ENCODE measurements at regions not wholly inside any gene's neighbourhood (a gene's known extent, or its start where the extent isn't known, plus 50 kb on each side); places are given as distances from the start of the nearest gene placed in this dataset.
"Not testable (repeated sequence)": the region's sequence is repeated elsewhere in the genome, so short reads cannot be mapped to it uniquely, and the experiment has no call there.

- Histone ChIP-seq H3K4me1 (ENCODE audit: insufficient read depth) (no peaks in the 10 kb centered on the region), H3K4me3 (no peak overlapping the region), H3K27me3 (no peaks in the 10 kb centered on the region), H3K36me3 (no peaks in the 10 kb centered on the region), H3K9me3 (no peaks in the 10 kb centered on the region), H3K27ac (no peak overlapping the region)
- no peak for TF ChIP-seq POLR2A (IDR thresholded peaks at IDR 0.05)
- DNase-seq: no peak
- 75 to 80% (median 77%) methylated on average over 3 of the region's 3 CpGs for WGBS, 3 donors
- intact Hi-C loops (cut with DNase I): no loop called here
Measured at GRCh38 chr4:144421839-144422565, 224.0 kb upstream of the HHIP start.

- Histone ChIP-seq H3K27me3 (no peaks in the 10 kb centered on the region), H3K9me3 (no peaks in the 10 kb centered on the region), H3K36me3 (no peaks in the 10 kb centered on the region), H3K4me3 (no peak overlapping the region), H3K4me1 (ENCODE audit: insufficient read depth) (no peaks in the 10 kb centered on the region), H3K27ac (no peak overlapping the region)
- DNase-seq: no peak
- TF ChIP-seq EP300 (IDR thresholded peaks at IDR 0.05): no peak
- intact Hi-C loops (cut with DNase I): no loop called here
Measured at GRCh38 chr4:144423930-144424329, 222.0 kb upstream of the HHIP start.

GRCh38 chr4:144426023-144426422 is 219.9 kb upstream of the HHIP start:
- H3K36me3 ChIP-seq; H3K27me3 ChIP-seq; H3K4me3 ChIP-seq; DNase-seq; H3K27ac ChIP-seq; H3K4me1 ChIP-seq (ENCODE audit: insufficient read depth); intact Hi-C loops (cut with DNase I); H3K9me3 ChIP-seq: not testable (repeated sequence)
- 94 to 96% (median 96%) methylated on average over 11 of the region's 11 CpGs for WGBS, 3 donors

- 87 to 92% (median 89%) methylated on average over 3 of the region's 3 CpGs for WGBS, 3 donors
- no peak overlapping the region for H3K4me3 ChIP-seq
- no peaks in the 10 kb centered on the region for H3K36me3 ChIP-seq
- no peaks in the 10 kb centered on the region for H3K4me1 ChIP-seq (ENCODE audit: insufficient read depth)
- H3K27ac ChIP-seq: no peak overlapping the region
- H3K9me3 ChIP-seq: no peaks in the 10 kb centered on the region
- intact Hi-C loops (cut with DNase I): no loop called here
- DNase-seq: no peak
- TF ChIP-seq POLR2A (IDR thresholded peaks at IDR 0.05) (no peak), EP300 (IDR thresholded peaks at IDR 0.05) (no peak), CTCF (IDR thresholded peaks at IDR 0.05) (no peak)
- H3K27me3 ChIP-seq: no peaks in the 10 kb centered on the region
Measured at GRCh38 chr4:144442713-144443112, 203.2 kb upstream of the HHIP start.

- Histone ChIP-seq H3K4me3 (no peak overlapping the region), H3K27ac (no peak overlapping the region), H3K27me3 (no peaks in the 10 kb centered on the region), H3K4me1 (ENCODE audit: insufficient read depth) (no peaks in the 10 kb centered on the region), H3K36me3 (no peaks in the 10 kb centered on the region), H3K9me3 (no peaks in the 10 kb centered on the region)
- no peak for TF ChIP-seq EP300 (IDR thresholded peaks at IDR 0.05)
- intact Hi-C loops (cut with DNase I): no loop called here
- DNase-seq: no peak
- 70 to 83% (median 79%) methylated on average over 10 of the region's 10 CpGs for WGBS, 3 donors
Measured at GRCh38 chr4:144449611-144450010, 196.3 kb upstream of the HHIP start.

GRCh38 chr4:144450526-144450925 is 195.4 kb upstream of the HHIP start:
- Histone ChIP-seq H3K9me3 (no peaks in the 10 kb centered on the region), H3K36me3 (no peaks in the 10 kb centered on the region), H3K4me3 (no peak overlapping the region), H3K27ac (no peak overlapping the region), H3K27me3 (no peaks in the 10 kb centered on the region), H3K4me1 (ENCODE audit: insufficient read depth) (no peaks in the 10 kb centered on the region)
- 81 to 90% (median 83%) methylated on average over 2 of the region's 2 CpGs for WGBS, 3 donors
- DNase-seq: no peak
- intact Hi-C loops (cut with DNase I): no loop called here
- TF ChIP-seq CTCF (IDR thresholded peaks at IDR 0.05): no peak
- no peak for TF ChIP-seq EP300 (IDR thresholded peaks at IDR 0.05)
- no peak for TF ChIP-seq POLR2A (IDR thresholded peaks at IDR 0.05)

Data from ovary (tissue), 7 donors.